Stimulated activated CD8-positive, alpha-beta memory T cell treated with anti-CD3 and anti-CD28 coated beads, Interleukin-12 subunit alpha, Interleukin-12 subunit beta, amount 100 ng/mL, for 1 hour (primary cell): ENCODE measurements at regions not wholly inside any gene's neighbourhood (a gene's known extent, or its start where the extent isn't known, plus 50 kb on each side); places are given as distances from the start of the nearest gene placed in this dataset.

Source experiments
- DNase-seq: peaks from one replicate; pipeline ENCODE4 v3.0.0-alpha.2; 2020; ENCODE audit warnings: low read depth

DNA sequence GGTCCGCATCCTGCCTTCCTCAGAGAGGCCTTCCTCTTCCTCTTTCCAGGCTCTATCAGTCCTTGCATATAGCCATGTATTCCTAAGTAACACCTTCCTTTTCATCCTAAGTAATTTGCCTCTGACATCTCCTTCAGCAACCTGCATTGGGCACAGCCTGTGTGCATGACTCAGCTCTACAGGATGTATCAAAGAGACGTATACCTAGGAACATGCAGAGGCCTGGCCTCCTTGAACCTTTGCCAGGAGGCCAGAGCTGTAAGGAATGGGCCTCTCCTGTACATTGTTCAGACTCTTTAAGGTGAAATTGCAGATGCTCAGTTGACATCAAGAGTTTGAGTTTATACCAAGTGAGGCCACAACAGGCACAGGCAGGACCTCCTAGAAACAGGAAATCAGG, 76.0 kb upstream of the CELF4 start:
- no peak for DNase-seq

DNA sequence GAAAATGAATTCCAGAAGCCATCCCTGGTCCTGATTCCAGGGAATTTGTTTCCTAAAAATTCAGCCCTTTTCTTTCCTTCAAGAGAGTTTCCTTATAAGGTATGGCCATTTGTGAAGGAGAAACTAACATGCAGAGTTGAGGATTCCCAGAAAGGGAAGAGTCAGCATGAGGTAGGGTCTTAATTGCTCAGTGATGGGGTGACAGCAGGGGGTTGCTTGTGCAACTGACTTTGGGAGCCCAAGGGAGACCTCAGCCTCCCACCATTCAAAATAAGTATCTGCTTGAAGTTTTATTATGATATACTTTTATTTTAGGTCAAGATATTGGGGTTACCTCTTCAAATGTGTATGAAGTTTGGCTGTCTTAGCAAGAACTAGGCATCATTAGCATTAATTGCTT, 74.9 kb upstream of the CELF4 start:
- DNase-seq, result no peak

DNA sequence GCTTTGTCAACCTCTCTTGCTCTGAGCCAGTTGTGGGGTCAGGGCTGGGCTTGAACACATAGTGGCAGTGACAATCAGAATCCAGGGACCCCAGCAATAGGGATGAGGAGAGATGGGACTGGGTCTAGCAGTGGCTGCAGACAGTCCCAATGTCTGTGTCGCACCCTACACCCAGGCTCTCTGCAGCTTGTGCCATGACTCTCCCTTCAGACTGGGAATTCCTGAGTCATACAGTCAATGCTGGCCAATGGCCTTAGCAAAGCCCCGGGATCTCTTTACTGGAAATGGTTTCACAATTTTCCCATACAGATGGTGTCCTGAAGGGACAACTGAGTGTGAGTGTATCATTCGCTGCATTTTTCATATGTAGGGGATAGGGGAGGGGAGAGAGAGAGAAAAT, 74.2 kb upstream of the CELF4 start:
- no peak for DNase-seq

DNA sequence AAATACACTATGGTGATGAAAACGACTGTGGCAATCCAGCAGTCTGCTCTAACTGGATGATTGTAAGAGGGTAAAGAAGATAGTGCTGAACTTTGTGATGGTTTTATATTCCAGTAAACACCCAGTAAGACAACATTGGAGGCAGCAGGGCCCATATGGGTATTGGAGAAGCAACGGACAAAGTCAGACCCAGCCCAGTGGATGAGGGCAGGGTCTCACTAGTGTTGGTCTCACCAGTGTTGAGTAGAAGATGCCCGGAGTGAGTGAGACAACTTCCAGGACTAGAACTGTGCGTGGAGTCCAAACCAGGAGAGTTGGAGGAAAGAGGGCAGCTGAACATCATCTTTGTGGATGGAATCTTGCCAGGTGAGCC, 71.9 kb upstream of the CELF4 start:
- no peak for DNase-seq

DNA sequence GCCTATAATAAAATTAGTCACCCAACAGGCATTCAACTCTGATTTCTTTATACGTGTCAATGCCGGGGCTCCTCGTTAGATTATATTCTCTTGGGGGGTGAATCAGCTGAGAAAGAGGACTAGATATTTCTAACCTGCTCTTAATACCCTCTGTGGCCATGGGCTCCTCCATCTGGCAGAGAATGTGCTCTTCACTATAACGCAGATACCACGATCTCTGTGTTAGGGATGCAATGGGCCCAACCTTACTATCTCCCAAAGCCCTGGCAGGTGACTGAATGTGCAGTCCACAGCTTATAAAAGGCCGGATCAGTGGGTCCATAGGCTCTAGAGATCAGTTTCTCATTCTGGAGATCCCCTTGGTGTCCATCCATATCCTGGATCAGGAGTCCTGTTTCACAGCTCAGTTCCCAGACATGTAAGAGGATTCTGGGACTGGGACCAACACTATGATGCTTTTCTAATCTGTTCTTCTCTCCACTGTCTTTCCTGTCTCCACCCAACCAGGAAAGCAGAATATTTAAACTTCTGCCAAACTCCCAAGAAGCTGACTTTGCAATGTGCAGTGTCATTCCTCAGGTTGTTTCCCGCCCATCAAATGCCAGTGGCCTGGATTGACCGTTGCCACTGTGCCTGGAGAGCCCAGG, 71.4 kb upstream of the CELF4 start:
- no peak for DNase-seq

DNA sequence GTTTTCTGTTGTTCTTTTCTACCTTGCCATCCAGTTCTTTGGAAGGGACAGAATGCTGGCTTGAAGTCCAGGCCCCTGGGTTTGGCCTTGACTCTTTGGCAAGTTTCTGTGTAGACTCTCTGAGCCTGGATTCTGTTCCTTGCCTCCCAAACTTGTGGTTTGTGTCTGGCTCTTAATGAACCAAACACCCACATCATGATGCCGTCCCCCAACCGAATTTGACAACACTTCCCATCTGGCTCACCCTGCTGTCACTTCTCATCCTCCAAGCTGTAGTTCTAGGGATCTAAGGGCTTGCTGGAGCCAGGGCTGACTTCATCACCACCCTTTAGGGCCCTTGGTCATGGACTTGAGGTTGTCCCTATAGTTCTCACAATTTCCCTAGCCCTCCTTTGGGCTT, 68.9 kb upstream of the CELF4 start:
- DNase-seq, result no peak

DNA sequence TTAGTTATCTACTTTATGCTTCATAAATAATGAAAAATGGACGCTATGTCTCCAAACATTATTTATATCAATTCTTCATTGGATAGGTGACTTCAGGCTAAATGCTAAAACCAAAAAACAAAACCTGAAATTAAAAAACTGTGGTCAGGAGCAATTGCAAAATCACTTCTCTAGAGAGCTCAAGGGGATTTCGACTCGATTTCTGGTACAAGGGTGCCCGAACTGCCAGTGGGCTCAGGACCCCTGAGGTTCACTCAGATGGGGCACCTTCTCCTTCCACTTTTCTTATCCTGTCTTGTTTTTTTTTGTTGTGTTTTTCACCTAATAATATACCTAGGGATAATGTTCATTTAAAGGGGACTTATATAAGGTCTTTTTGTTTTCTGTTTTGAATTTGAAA, 65.8 kb upstream of the CELF4 start:
- no peak for DNase-seq

DNA sequence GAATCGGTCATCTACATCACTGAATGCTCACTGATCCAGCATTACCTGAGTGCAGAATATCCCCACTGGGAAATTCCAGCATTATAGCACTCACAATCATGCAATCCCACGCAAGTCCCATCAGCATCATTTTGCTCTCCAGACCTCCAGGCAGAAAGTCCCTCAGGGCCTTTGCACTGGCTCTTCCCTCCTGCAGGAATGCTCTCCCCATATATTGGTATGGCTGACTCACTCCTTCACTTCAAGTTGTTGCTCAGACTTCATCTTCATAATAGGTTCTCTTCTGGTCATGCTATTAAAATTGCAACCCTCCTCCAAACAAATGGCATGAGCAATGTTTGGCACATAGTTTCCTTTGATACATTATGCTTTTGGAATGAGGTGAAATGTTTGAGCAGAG, 64.7 kb upstream of the CELF4 start:
- DNase-seq, result no peak

DNA sequence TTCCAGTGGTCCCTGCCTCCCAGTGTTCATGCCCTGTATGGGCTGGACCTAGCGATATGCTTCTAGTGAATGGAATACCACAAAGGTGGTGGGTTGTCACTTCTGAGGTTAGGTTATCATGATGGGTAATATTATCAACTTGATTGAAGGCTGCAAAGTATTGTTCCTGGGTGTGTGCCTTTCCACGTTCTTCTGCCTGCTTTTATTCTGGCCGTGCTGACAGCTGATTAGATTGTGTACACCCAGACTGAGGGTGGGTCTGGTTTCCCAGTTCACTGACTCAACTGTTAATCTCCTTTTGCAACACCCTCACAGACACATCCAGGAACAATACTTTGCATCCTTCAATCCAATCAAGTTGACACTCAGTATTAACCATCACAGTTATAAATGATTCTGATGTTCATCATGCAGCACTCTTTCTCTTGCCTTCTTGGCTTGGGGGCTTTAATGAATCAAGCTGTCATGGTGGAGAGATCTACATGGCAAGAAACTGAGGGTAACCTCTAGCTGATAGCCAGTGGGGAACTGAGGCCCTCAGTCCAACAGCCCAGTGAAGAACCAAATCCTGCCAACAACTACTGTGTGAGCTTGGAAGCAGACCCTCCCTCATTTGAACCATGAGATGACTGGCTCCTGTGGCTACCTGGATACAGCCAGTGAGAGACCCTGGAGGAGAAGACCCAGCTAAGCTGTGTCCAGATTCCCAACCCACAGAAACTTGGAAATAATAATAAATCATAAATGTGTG, 63.0 kb upstream of the CELF4 start:
- DNase-seq, result no peak

DNA sequence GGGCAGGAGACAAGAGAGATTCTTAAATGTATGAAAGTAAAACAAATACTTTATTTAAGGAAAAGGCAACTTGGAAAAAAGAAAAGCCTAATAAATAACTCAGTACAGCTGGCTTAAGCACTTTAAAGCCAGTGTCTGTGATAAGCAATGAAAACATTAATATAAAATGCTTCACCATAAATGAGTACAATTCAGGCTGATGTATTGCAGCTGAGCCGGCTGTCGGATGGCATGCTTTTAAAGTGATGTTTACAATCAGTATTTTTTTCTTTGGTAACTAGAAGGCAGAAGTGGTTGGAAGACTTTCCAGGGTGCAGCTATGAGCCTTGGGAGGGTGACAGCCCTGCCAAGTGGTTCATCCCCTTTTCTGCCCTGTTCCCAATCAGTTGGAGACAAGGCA, 58.7 kb upstream of the CELF4 start:
- DNase-seq, result no peak

DNA sequence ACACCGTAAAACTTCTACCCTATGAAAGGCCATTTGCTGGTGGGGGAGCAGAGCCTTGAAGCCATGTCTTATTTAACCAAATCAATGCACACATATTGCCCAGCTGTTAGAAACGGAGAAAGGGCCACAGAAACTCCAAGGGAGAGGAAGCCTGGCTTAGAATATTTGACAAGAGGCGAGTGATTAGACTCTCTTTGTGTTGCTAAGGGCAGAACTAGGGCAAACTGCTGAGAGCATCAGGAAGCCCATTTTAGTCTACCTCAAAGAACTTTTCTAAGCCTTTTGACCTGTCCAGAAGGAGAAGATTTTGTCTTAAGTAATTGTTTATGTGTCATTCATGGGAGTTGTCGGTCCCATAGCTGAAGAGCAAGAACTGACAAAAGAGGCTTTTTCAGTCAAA, 54.4 kb upstream of the CELF4 start:
- DNase-seq, result no peak

DNA sequence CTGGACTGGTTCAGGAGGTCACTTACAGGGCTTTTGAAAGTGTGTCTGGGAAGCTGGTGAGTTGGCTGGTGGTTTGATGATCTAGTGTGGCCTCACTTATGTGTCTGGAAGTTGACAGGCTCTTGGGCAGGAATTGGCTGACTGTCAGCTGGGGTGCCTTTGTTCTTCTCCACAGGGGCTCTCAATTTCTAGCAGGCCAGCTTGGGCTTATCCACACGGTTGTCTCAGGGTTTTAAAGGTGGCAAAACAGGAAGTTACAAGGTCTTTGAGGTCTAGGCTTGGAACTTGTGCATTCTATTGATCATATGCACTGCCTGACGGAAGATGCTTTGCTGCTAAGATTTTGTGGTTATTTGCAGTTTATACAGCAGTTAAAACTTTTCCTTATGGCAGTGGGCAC, 52.0 kb upstream of the CELF4 start:
- DNase-seq, result no peak
